HG03442 (cell line): ENCODE measurements at regions not wholly inside any gene's neighbourhood (a gene's known extent, or its start where the extent isn't known, plus 50 kb on each side); places are given as distances from the start of the nearest gene placed in this dataset.
A peak's percentile ranks its signal among the peaks of the same experiment; 100 is the strongest.
"Not testable (repeated sequence)": the region's sequence is repeated elsewhere in the genome, so short reads cannot be mapped to it uniquely, and the experiment has no call there.

ENCODE experiments used
- ATAC-seq: cut with Tn5 transposase; IDR thresholded peaks from one replicate; pipeline ENCODE4 v1.9.1; 2021; ENCODE audit warnings: mild to moderate bottlenecking, moderate library complexity; ENCODE audit not compliant: unreplicated experiment

GRCh38 chr4:59689149-59689548 lies 1511.0 kb upstream of the ADGRL3 start:
- no peak for ATAC-seq

GRCh38 chr4:59695355-59696053 lies 1504.6 kb upstream of the ADGRL3 start:
- no peak for ATAC-seq

GRCh38 chr4:59698041-59698440 lies 1502.1 kb upstream of the ADGRL3 start:
- no peak for ATAC-seq

GRCh38 chr4:59700651-59701050 lies 1499.5 kb upstream of the ADGRL3 start:
- ATAC-seq = no peak

- no peak for ATAC-seq
Observed at GRCh38 chr4:59704616-59705015, 1495.5 kb upstream of the ADGRL3 start.

GRCh38 chr4:59712470-59712869 lies 1487.7 kb upstream of the ADGRL3 start:
- ATAC-seq = no peak

- ATAC-seq = not testable (repeated sequence)
Observed at GRCh38 chr4:59724286-59724685, 1475.8 kb upstream of the ADGRL3 start.

GRCh38 chr4:59727745-59728144 lies 1472.4 kb upstream of the ADGRL3 start:
- ATAC-seq = no peak

- ATAC-seq = no peak
Observed at GRCh38 chr4:59728496-59728895, 1471.6 kb upstream of the ADGRL3 start.

- ATAC-seq = no peak
Observed at GRCh38 chr4:59729321-59729720, 1470.8 kb upstream of the ADGRL3 start.

GRCh38 chr4:59748433-59748832 lies 1451.7 kb upstream of the ADGRL3 start:
- ATAC-seq = no peak

GRCh38 chr4:59759082-59759825 lies 1440.9 kb upstream of the ADGRL3 start:
- no peak for ATAC-seq

- ATAC-seq = no peak
Observed at GRCh38 chr4:59762344-59762743, 1437.8 kb upstream of the ADGRL3 start.

- no peak for ATAC-seq
Observed at GRCh38 chr4:59770601-59771264, 1429.4 kb upstream of the ADGRL3 start.

- ATAC-seq = no peak
Observed at GRCh38 chr4:59772641-59773139, 1427.4 kb upstream of the ADGRL3 start.

GRCh38 chr4:59780271-59780670 lies 1419.9 kb upstream of the ADGRL3 start:
- not testable (repeated sequence) for ATAC-seq

GRCh38 chr4:59805176-59805575 lies 1395.0 kb upstream of the ADGRL3 start:
- ATAC-seq = no peak

GRCh38 chr4:59814402-59815010 lies 1385.6 kb upstream of the ADGRL3 start:
- ATAC-seq = no peak

- ATAC-seq = peak; percentile 60
Observed at GRCh38 chr4:59818656-59819055, 1381.5 kb upstream of the ADGRL3 start.

- no peak for ATAC-seq
Observed at GRCh38 chr4:59823311-59823710, 1376.8 kb upstream of the ADGRL3 start.

GRCh38 chr4:59825104-59825503 lies 1375.0 kb upstream of the ADGRL3 start:
- no peak for ATAC-seq
